ENCODE measurements at regions not wholly inside any gene's neighbourhood (a gene's known extent, or its start where the extent isn't known, plus 50 kb on each side); places are given as distances from the start of the nearest gene placed in this dataset.

DNA sequence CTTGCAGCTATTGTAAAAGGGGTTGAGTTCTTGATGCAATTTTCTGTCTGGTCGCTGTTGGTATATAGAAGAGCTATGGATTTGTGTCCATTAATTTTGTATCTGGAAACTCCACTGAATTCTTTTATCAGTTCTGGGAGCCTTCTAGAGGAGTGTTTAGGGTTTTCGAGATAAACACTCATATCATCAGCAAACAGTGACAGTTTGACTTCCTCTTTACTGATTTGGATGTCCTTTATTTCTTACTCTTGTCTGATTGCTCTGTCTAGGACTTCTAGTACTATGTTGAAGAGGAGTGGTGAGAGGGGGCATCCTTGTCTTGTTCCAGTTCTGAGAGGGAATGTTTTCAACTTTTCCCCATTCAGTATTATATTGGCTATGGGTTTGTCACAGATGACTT, 120.8 kb upstream of the SSTR4 start:
- TF ChIP-seq CTCF (conservative IDR thresholded peaks at IDR 0.05; ENCODE audit: low read depth, low read length) = no peak
- no peak overlapping the region for H3K4me3 ChIP-seq (ENCODE audit: low read depth, low read length)

DNA sequence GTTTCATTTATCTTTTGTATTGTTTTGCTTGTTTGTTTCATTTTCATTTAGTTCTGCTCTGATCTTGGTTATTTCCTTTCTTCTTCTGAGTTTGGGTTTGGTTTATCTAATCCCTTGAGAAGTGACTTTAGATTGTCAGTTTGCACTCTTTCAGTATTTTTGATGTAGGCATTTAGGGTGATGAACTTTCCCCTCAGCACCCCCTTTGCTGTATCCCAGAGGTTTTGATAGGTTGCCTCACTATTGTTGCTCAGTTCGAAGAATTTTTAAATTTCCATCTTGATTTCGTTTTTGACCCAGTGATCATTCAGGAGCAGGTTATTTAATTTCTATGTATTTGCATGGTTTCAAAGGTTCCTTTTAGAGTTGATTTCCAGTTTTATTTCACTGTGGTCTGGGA, 119.6 kb upstream of the SSTR4 start:
- H3K4me3 ChIP-seq (ENCODE audit: low read depth, low read length) = no peak overlapping the region
- TF ChIP-seq CTCF (conservative IDR thresholded peaks at IDR 0.05; ENCODE audit: low read depth, low read length) = no peak
- no peak for DNase-seq (ENCODE audit: low read depth)

More for the DNA sequence above, 120.8 kb upstream of the SSTR4 start:
- no peak for DNase-seq (ENCODE audit: low read depth)

DNA sequence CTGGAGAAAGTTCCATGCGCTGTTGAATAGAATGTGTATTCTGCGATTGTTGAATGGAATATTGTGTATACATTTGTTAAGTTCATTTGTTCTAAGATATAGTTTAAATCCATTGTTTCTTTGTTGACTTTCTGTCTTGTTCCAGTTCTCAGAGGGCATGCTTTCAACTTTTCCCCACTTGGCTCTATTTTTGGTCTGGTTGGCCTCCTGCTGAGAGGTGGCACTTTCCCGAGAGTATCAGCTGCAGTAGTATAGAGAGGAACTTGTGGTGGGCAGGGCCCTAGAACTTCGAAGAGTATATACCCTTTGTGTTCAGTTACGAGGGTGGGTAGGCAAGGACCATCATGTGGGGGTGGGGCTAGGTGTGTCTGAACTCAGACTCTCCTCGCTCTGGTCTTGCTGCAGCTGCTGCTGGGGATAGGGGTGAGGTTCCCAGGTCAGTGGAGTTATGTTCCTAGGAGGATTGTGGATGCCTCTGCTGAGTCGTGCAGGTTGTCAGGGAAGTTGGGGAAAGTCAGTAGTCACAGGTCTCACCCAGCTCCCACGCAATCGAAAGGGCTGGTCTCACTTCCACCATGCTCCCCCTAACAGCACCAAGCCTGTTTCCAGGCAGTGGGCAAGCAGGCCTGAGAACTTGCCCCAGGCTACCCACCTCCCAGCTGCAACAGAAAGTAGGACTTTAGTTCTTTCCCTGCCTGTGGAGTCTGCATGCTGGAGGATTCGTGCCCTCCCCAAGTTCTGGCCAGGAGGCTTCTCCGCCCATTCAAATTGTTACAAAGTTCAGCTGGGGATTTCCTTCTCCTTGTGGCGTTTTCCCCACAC, 118.9 kb upstream of the SSTR4 start:
- no peak for TF ChIP-seq CTCF (conservative IDR thresholded peaks at IDR 0.05; ENCODE audit: low read depth, low read length)
- no peak overlapping the region for H3K4me3 ChIP-seq (ENCODE audit: low read depth, low read length)
- no peak for DNase-seq (ENCODE audit: low read depth)

GRCh38 chr20:22918286-22918983, 116.7 kb upstream of the SSTR4 start:
- TF ChIP-seq CTCF (conservative IDR thresholded peaks at IDR 0.05; ENCODE audit: low read depth, low read length) = no peak
- DNase-seq (ENCODE audit: low read depth) = no peak
- H3K4me3 ChIP-seq (ENCODE audit: low read depth, low read length) = no peak overlapping the region

DNA sequence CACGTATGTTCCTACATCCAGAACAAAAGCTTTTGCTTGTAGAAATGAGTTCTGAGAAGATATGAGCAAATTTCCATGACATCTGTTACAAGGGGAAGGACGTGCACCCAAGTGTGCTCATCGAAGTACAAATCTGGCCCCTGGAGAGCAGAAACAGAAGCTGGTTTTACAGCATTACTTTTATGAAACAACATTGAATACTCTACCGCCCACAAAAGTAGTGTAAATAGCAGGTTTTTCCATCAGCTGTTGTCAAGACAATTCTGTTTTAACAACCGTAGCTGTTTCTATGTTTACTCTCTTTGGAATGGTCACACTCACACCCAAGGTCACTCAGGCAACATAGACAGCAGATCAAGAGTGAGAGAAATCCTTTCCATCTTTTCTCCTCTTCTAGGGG, 114.2 kb upstream of the SSTR4 start:
- H3K4me3 ChIP-seq (ENCODE audit: low read depth, low read length) = no peak overlapping the region
- DNase-seq (ENCODE audit: low read depth) = no peak
- TF ChIP-seq CTCF (conservative IDR thresholded peaks at IDR 0.05; ENCODE audit: low read depth, low read length) = no peak

DNA sequence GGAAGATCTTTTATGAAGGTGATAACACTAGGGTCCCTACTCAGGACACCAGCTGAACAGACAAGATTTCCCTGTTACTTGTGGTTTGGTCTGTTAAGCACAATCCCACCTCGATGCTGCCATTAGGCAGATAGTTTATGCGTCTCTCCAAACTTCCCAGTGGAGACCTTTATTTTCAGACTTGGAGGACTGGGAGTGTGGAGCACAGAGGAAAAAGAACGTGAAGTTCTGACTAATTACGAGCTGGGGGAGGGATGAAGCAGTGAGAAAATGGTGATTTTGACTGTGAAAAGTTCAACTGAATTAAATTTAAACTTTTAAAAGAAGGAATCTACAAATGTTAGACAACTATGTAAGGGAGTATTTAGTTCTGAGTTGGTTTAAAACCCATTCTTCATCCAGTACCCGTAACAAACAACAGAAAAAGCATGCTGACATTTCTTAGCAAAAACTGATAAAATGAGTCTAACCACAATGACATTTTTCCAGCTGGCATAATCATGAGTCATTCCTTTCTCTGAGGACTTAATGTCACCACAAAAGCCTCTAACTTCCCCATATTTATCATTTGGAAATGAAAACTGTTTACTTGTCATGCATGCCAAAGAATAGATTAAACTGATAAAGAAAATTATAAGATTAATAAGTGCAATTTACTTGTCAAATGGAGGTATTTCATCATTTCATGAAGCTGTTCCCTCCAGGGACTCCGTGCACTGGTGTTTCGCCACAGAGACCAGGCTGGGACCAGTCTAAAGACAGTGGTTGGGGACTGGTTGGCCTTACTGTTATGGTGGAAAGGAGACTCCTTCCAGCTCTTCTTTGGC, 113.3 kb upstream of the SSTR4 start:
- TF ChIP-seq CTCF (conservative IDR thresholded peaks at IDR 0.05; ENCODE audit: low read depth, low read length) = no peak
- H3K4me3 ChIP-seq (ENCODE audit: low read depth, low read length) = no peak overlapping the region

More for the DNA sequence above, 113.3 kb upstream of the SSTR4 start:
- DNase-seq (ENCODE audit: low read depth) = no peak

Data from epithelial cell of proximal tubule (primary cell).